H1 (cell line): ENCODE measurements at regions not wholly inside any gene's neighbourhood (a gene's known extent, or its start where the extent isn't known, plus 50 kb on each side); places are given as distances from the start of the nearest gene placed in this dataset.

Experiments used
- CTCF ChIA-PET: fragments of 300-600 bp; sonication (Branson Sonifier 250); formaldehyde crosslinking; loops from one replicate; lab custom pipeline; 2021; ENCODE audit not compliant: partially characterized antibody; lab: Charles Lee
- POLR2A ChIA-PET: fragments of 300-600 bp; sonication (Branson Sonifier 250); formaldehyde crosslinking; loops from one replicate; lab custom pipeline; 2021; ENCODE audit warnings: inconsistent platforms; ENCODE audit not compliant: partially characterized antibody; lab: Charles Lee
- DNase-seq, 2 experiments: peaks; one replicate each; pipeline versions ENCODE4 v3.0.0 to v3.0.0-alpha.2; 2010 to 2022; ENCODE audit warnings: low spot score in 2 of 2, low read depth in 1 of 2, mixed read lengths in 1 of 2
- FAIRE-seq: peaks from 2 replicates; lab custom pipeline; 2011; peaks lifted over from hg19 to GRCh38; lab: Jason Lieb, UNC
- H2AFZ ChIP-seq: 2 replicates; pipeline ENCODE4 v1.8.1; 2012; ENCODE audit warnings: low read length, inconsistent platforms
- H2AK5ac ChIP-seq: 2 replicates; pipeline ENCODE4 v1.6.1; 2013; ENCODE audit warnings: low read depth, low read length
- H2BK120ac ChIP-seq: replicated peaks from 2 replicates; pipeline ENCODE3; 2013; ENCODE audit warnings: low read depth, low read length, inconsistent platforms
- H2BK12ac ChIP-seq: 2 replicates; pipeline ENCODE4 v1.6.1; 2013; ENCODE audit warnings: low read depth, low read length
- H2BK15ac ChIP-seq: 2 replicates; pipeline ENCODE4 v1.6.1; 2013; ENCODE audit warnings: low read length
- H2BK20ac ChIP-seq: 2 replicates; pipeline ENCODE4 v1.6.1; 2013; ENCODE audit warnings: low read length
- H2BK5ac ChIP-seq: 2 replicates; pipeline ENCODE4 v1.6.1; 2013; ENCODE audit warnings: low read depth, low read length
- H3K14ac ChIP-seq: 2 replicates; pipeline ENCODE4 v1.6.1; 2013; ENCODE audit warnings: inconsistent platforms; ENCODE audit not compliant: insufficient read length
- H3K18ac ChIP-seq: 2 replicates; pipeline ENCODE4 v1.6.1; 2013; ENCODE audit warnings: low read length; ENCODE audit errors: extremely low read depth
- H3K23ac ChIP-seq: 2 replicates; pipeline ENCODE4 v1.6.1; 2013; ENCODE audit warnings: inconsistent platforms; ENCODE audit not compliant: insufficient read length
- H3K23me2 ChIP-seq: 2 replicates; pipeline ENCODE4 v1.6.1; 2013; ENCODE audit warnings: low read depth, low read length
- H3K27ac ChIP-seq: 2 replicates; pipeline ENCODE4 v1.6.1; 2011; ENCODE audit warnings: low read depth, low read length, inconsistent platforms
- H3K27me3 ChIP-seq, 4 experiments: replicated peaks in 1 of 4; 1 replicate in 1 of 4; 2 replicates in 3 of 4; pipeline versions ENCODE4 v1.6.1 to v1.8.1; 2011 to 2013; ENCODE audit warnings: low read length in 3 of 4, mild to moderate bottlenecking in 3 of 4, inconsistent platforms in 2 of 4, mixed read lengths in 2 of 4, moderate library complexity in 1 of 4; ENCODE audit not compliant: control insufficient read depth in 3 of 4, insufficient read depth in 3 of 4; ENCODE audit errors: extremely low read depth in 1 of 4
- H3K36me3 ChIP-seq, 4 experiments: 2 replicates each; pipeline versions ENCODE4 v1.6.1 to v1.8.1; 2011 to 2013; ENCODE audit warnings: mild to moderate bottlenecking in 4 of 4, low read length in 3 of 4, moderate library complexity in 2 of 4, control low read depth in 1 of 4, inconsistent platforms in 1 of 4; ENCODE audit not compliant: insufficient read depth in 4 of 4, control insufficient read depth in 2 of 4
- H3K4ac ChIP-seq: replicated peaks from 2 replicates; pipeline ENCODE3; 2013; ENCODE audit warnings: low read length, low read depth, mixed read lengths, inconsistent platforms; ENCODE audit not compliant: insufficient read length
- H3K4me1 ChIP-seq, 4 experiments: replicated peaks in 1 of 4; 1 replicate in 1 of 4; 2 replicates in 3 of 4; pipeline versions ENCODE4 v1.6.1 to v1.8.1; 2011 to 2013; ENCODE audit warnings: low read length in 3 of 4, inconsistent platforms in 2 of 4, mixed read lengths in 1 of 4; ENCODE audit not compliant: insufficient read depth in 4 of 4, control insufficient read depth in 3 of 4
- H3K4me2 ChIP-seq, 2 experiments: 2 replicates each; pipeline versions ENCODE4 v1.6.1 to v1.8.1; 2011 to 2013; ENCODE audit warnings: low read depth in 2 of 2, low read length in 2 of 2, control low read depth in 1 of 2, inconsistent platforms in 1 of 2, mild to moderate bottlenecking in 1 of 2; ENCODE audit not compliant: insufficient read depth in 1 of 2
- H3K4me3 ChIP-seq, 4 experiments: fragments of 200-600, 300-600 bp in 1 of 4; sonication (generic), shearing (Covaris generic), sonication (Bioruptor Twin) in 1 of 4; 2 replicates each; pipeline versions ENCODE4 v1.5.1 to v1.8.1; 2011 to 2016; ENCODE audit warnings: low read length in 4 of 4, low read depth in 3 of 4, control low read depth in 2 of 4, inconsistent platforms in 2 of 4, mild to moderate bottlenecking in 2 of 4, mixed read lengths in 1 of 4, moderate library complexity in 1 of 4; ENCODE audit not compliant: insufficient read depth in 2 of 4; ENCODE audit errors: extremely low read depth in 1 of 4
- H3K56ac ChIP-seq: replicated peaks from 2 replicates; pipeline ENCODE3; 2013; ENCODE audit warnings: low read depth, mild to moderate bottlenecking, mixed read lengths, low read length, inconsistent platforms; ENCODE audit not compliant: insufficient read length
- H3K79me1 ChIP-seq: 2 replicates; pipeline ENCODE4 v1.6.1; 2013; ENCODE audit warnings: low read depth, low read length, control low read depth
- H3K79me2 ChIP-seq, 2 experiments: 2 replicates each; pipeline versions ENCODE4 v1.6.1 to v1.8.1; 2012 to 2013; ENCODE audit warnings: low read length in 2 of 2, mild to moderate bottlenecking in 2 of 2, inconsistent platforms in 1 of 2; ENCODE audit not compliant: insufficient read depth in 2 of 2, control insufficient read depth in 1 of 2
- H3K9ac ChIP-seq, 4 experiments: replicated peaks in 1 of 4; 1 replicate in 1 of 4; 2 replicates in 3 of 4; pipeline versions ENCODE4 v1.6.1 to v1.8.1; 2011 to 2013; ENCODE audit warnings: low read depth in 3 of 4, low read length in 3 of 4, control low read depth in 2 of 4, mild to moderate bottlenecking in 2 of 4, moderate library complexity in 2 of 4, inconsistent platforms in 1 of 4; ENCODE audit errors: extremely low read depth in 1 of 4
- H3K9me3 ChIP-seq, 2 experiments: 2 replicates each; pipeline versions ENCODE4 v1.6.1 to v1.8.1; 2012 to 2013; ENCODE audit warnings: mild to moderate bottlenecking in 2 of 2, moderate library complexity in 2 of 2, control low read depth in 1 of 2, inconsistent platforms in 1 of 2, low read depth in 1 of 2, low read length in 1 of 2, mixed read lengths in 1 of 2; ENCODE audit not compliant: insufficient read depth in 2 of 2
- H4K20me1 ChIP-seq, 2 experiments: replicated peaks in 1 of 2; 2 replicates each; pipeline versions ENCODE3 to v1.8.1; 2011 to 2013; ENCODE audit warnings: inconsistent platforms in 2 of 2, low read length in 2 of 2, mild to moderate bottlenecking in 1 of 2; ENCODE audit not compliant: insufficient read depth in 2 of 2, control insufficient read depth in 1 of 2
- H4K5ac ChIP-seq: 2 replicates; pipeline ENCODE4 v1.6.1; 2013; ENCODE audit warnings: low read length, low read depth, mixed read lengths, inconsistent platforms; ENCODE audit not compliant: insufficient read length
- H4K8ac ChIP-seq: 2 replicates; pipeline ENCODE4 v1.8.0; 2013; ENCODE audit warnings: mild to moderate bottlenecking, moderate library complexity, low read length, inconsistent platforms; ENCODE audit not compliant: insufficient read depth; ENCODE audit errors: extremely low read depth
- H4K91ac ChIP-seq: replicated peaks from 2 replicates; pipeline ENCODE3; 2013; ENCODE audit warnings: low read length, mixed read lengths, inconsistent platforms; ENCODE audit not compliant: insufficient read length
- CEBPB ChIP-seq: IDR thresholded peaks from 2 replicates; pipeline ENCODE4 v1.6.1; 2012; ENCODE audit warnings: low read depth, low read length
- GABPA ChIP-seq: IDR thresholded peaks from 2 replicates; pipeline ENCODE4 v1.6.1; 2011; ENCODE audit warnings: mild to moderate bottlenecking, low read length, moderate library complexity, borderline replicate concordance; ENCODE audit not compliant: insufficient read depth
- HDAC2 ChIP-seq, 2 experiments: fragments of 300-600 bp in 1 of 2; sonication (generic) in 1 of 2; IDR thresholded peaks; 2 replicates each; pipeline ENCODE4 v1.6.1; 2011 to 2012; ENCODE audit warnings: low read depth in 2 of 2, low read length in 2 of 2, mild to moderate bottlenecking in 2 of 2, moderate library complexity in 2 of 2, borderline replicate concordance in 1 of 2, inconsistent platforms in 1 of 2
- HDAC6 ChIP-seq: IDR thresholded peaks from one replicate; pipeline ENCODE4 v1.7.1; 2012; ENCODE audit warnings: low read depth, mild to moderate bottlenecking, inconsistent platforms, low read length, moderate library complexity
- KDM1A ChIP-seq: fragments of 200-600, 300-600 bp; sonication (generic); IDR thresholded peaks from 2 replicates; pipeline ENCODE4 v1.7.1; 2016; ENCODE audit warnings: mild to moderate bottlenecking, low read length, borderline replicate concordance
- KDM4A ChIP-seq: IDR thresholded peaks from one replicate; pipeline ENCODE4 v1.7.1; 2012; ENCODE audit warnings: low read depth, mild to moderate bottlenecking, moderate library complexity, low read length, inconsistent platforms; ENCODE audit not compliant: severe bottlenecking
- NRF1 ChIP-seq: IDR thresholded peaks from 2 replicates; pipeline ENCODE4 v1.6.1; 2011; ENCODE audit warnings: mild to moderate bottlenecking, low read depth, low read length, improper control_type of control experiment
- RFX5 ChIP-seq: IDR thresholded peaks from 2 replicates; pipeline ENCODE4 v1.6.1; 2011; ENCODE audit warnings: low read depth, low read length, improper control_type of control experiment, borderline replicate concordance
- RNF2 ChIP-seq: fragments of 200-900, 300-1000 bp; sonication (generic); IDR thresholded peaks from 2 replicates; pipeline ENCODE4 v1.7.1; 2016; ENCODE audit warnings: borderline replicate concordance, low read depth, mild to moderate bottlenecking, antibody characterized with exemption, low read length; ENCODE audit not compliant: poor library complexity, severe bottlenecking; ENCODE audit errors: missing control alignments
- SP2 ChIP-seq: IDR thresholded peaks from 2 replicates; pipeline ENCODE4 v1.6.1; 2012; ENCODE audit warnings: mild to moderate bottlenecking, low read length, inconsistent platforms
- TEAD4 ChIP-seq: IDR thresholded peaks from 2 replicates; pipeline ENCODE4 v1.6.1; 2012; ENCODE audit warnings: low read depth, low read length, inconsistent platforms, mixed read lengths
- WGBS, 2 experiments: shearing (Covaris generic) in 1 of 2; methylation state at CpG; one replicate each; pipeline versions ENCODE4 v1.1.6 to v1.1.7; 2013 to 2015; ENCODE audit warnings: low lambda C conversion rate in 2 of 2, mixed read lengths in 2 of 2, inconsistent platforms in 1 of 2, low coverage in 1 of 2, missing lambda C conversion rate in 1 of 2; ENCODE audit not compliant: insufficient replicate concordance in 2 of 2, insufficient coverage in 1 of 2, insufficient read length in 1 of 2; ENCODE audit errors: extremely low coverage in 1 of 2, missing lambda C conversion rate in 1 of 2; 5-methylcytosine and 5-hydroxymethylcytosine counted together
- TF ChIP-seq, protein P1 (sequence below), 3 experiments: IDR thresholded peaks; 1 replicate in 2 of 3; 2 replicates in 1 of 3; pipeline versions ENCODE4 v1.5.1 to v1.6.1; 2011; ENCODE audit warnings: low read length in 3 of 3, mild to moderate bottlenecking in 3 of 3, inconsistent platforms in 2 of 3, low read depth in 1 of 3, moderate library complexity in 1 of 3; ENCODE audit not compliant: insufficient read depth in 1 of 3; ENCODE audit errors: control extremely low read depth in 1 of 3

DNA sequence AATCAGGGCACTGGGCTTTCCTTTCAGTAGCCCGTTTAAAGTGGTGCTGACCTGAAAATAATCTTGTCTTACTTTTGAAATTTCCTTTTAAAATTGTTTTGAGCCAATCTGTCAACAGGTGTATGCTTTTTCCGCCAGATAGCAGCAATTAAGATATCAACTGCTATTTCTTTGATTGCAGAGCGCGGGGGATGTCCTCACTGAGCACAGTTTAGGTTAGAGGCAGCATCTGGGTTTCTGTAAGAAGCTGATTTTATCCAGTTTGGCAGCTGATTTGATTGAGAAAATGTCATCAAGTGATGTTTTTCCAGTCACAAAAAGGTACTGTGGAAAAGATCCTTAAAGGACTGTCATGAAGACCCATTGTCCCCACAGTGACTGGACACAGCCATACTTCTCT is 371.8 kb downstream of the ADAMTS20 start:
- Histone ChIP-seq H2BK12ac (no peak overlapping the region), H3K23me2 (no peaks in the 10 kb centered on the region), H2BK120ac (no peak overlapping the region), H2BK5ac (no peak overlapping the region), H3K23ac (no peak overlapping the region), H3K56ac (no peak overlapping the region), H3K4me2 (no peak overlapping the region), H2BK15ac (no peak overlapping the region), H4K5ac (no peak overlapping the region), H3K79me2 (no peaks in the 10 kb centered on the region), H3K27ac (no peak overlapping the region), H3K14ac (no peak overlapping the region), H3K9me3 (peaks cover 5 to 6% of the 10 kb centered on the region in 2 experiments; a peak in 2 of 4 replicates), H3K18ac (no peak overlapping the region), H2AFZ (no peak overlapping the region), H4K8ac (no peak overlapping the region), H2BK20ac (no peak overlapping the region), H3K9ac (no peak overlapping the region), H3K27me3 (no peaks in the 10 kb centered on the region), H3K4ac (no peak overlapping the region), H4K91ac (no peak overlapping the region), H3K4me3 (no peak overlapping the region), H2AK5ac (no peak overlapping the region), H3K36me3 (no peaks in the 10 kb centered on the region), H3K4me1 (no peaks in the 10 kb centered on the region), H4K20me1 (no peaks in the 10 kb centered on the region), H3K79me1 (no peaks in the 10 kb centered on the region)
- no peak for FAIRE-seq
- CTCF ChIA-PET = interaction anchor here (0.6 kb wide), 1 partner anchor 341 kb away, joined by 3 read pairs; no protein-coding TSS in a partner anchor
- WGBS, 2 experiments = 95% methylated on average over 4 of the region's 4 CpGs; no CpG with 5 or more reads in 1 of the 2 experiments
- no peak for DNase-seq
- POLR2A ChIA-PET = no interaction called here
- TF ChIP-seq HDAC2 (IDR thresholded peaks at IDR 0.05; ENCODE audit: borderline replicate concordance in 1 of 2, low read depth in 2 of 2, low read length in 2 of 2) (no peak), TEAD4 (no peak), NRF1 (no peak), KDM4A (no peak), SP2 (no peak), RFX5 (no peak), CEBPB (no peak), HDAC6 (no peak), KDM1A (no peak), GABPA (no peak), RNF2 (no peak)
- TF ChIP-seq, protein P1, sequence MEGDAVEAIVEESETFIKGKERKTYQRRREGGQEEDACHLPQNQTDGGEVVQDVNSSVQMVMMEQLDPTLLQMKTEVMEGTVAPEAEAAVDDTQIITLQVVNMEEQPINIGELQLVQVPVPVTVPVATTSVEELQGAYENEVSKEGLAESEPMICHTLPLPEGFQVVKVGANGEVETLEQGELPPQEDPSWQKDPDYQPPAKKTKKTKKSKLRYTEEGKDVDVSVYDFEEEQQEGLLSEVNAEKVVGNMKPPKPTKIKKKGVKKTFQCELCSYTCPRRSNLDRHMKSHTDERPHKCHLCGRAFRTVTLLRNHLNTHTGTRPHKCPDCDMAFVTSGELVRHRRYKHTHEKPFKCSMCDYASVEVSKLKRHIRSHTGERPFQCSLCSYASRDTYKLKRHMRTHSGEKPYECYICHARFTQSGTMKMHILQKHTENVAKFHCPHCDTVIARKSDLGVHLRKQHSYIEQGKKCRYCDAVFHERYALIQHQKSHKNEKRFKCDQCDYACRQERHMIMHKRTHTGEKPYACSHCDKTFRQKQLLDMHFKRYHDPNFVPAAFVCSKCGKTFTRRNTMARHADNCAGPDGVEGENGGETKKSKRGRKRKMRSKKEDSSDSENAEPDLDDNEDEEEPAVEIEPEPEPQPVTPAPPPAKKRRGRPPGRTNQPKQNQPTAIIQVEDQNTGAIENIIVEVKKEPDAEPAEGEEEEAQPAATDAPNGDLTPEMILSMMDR (IDR thresholded peaks at IDR 0.05; ENCODE audit: control extremely low read depth in 1 of 3, insufficient read depth in 1 of 3, low read depth in 1 of 3, low read length in 3 of 3) = no peak
